GM12872 (cell line): ENCODE measurements at regions not wholly inside any gene's neighbourhood (a gene's known extent, or its start where the extent isn't known, plus 50 kb on each side); places are given as distances from the start of the nearest gene placed in this dataset.

ENCODE experiments used
- CTCF ChIP-seq: IDR thresholded peaks from 3 replicates; pipeline ENCODE4 v1.5.1; 2011; ENCODE audit warnings: low read depth, mild to moderate bottlenecking, low read length, moderate library complexity; ENCODE audit not compliant: insufficient read depth

- no peak for TF ChIP-seq CTCF
Observed at GRCh38 chr5:10031817-10032216, 217.9 kb downstream of the ATPSCKMT start.

DNA sequence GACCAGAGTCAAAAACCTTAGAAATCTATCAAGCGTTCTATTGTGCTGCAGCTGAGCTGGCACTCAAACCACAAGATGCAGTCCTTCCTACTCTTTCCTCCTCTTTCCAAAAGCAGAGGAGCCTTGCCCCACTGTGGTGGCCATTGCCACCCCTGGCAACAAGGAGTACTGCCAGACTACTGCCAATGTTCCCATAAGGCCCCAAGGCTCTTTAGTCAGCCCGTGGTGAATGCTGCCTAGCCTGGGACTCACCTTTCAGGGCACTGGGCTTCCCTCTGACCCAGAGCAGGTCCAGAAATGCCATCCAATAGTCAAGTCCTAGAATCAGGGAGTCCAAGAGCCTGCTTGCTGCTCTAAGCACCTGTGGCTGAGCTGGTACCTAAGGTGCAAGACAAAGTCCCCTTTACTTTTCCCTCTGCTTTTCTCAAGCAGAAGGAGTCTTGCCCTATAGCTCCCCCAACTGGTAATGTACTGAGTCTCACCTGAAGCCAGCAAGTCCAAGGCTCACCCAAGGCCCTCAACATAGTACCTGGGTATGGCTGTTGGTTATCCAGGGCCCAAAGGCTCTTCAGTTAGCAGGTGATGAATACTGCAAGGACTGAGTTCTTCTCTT, 219.4 kb downstream of the ATPSCKMT start:
- peak; percentile 42; the same call in 2 of the 3 replicates for TF ChIP-seq CTCF

DNA sequence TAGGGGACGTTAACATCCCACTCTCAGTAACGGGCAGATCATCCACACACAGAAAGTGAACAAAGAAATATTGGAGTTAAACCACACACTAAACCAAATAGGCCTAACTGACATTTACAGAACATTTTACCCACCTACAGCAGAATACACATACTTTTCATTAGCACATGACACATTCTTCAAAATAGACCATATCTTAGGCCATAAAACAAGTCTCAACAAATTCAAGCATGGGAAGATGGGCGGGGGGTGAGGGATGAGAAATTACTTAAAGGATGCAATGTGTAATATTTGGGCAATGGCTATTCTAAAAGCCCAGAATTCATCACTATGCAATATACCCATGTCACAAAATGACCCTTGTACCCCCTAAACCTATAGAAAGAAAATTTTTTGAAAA, 226.2 kb downstream of the ATPSCKMT start:
- TF ChIP-seq CTCF, result no peak

- TF ChIP-seq CTCF, result no peak
Observed at GRCh38 chr5:10021248-10021647, 228.4 kb downstream of the ATPSCKMT start.

DNA sequence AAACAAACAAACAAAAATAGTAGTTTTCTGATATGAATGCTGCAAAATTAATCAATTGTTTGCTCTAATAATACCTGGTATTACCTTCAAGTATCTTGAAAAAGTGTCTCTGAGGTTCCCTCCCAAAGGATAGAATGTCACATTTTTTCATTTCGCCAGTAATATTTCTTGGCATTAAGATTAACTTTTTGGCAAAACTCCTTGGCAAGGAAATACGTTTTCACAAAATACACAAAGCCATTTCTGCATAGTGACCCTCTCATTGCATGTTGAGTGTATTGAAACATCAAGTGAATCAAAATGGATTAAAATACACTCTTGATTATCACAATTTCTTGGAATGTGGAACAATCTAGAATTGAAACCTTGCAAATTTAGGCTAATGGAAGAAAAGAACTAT, 230.5 kb downstream of the ATPSCKMT start:
- TF ChIP-seq CTCF, result no peak

- TF ChIP-seq CTCF, result no peak
Observed at GRCh38 chr5:10018201-10019069, 231.3 kb downstream of the ATPSCKMT start.

GRCh38 chr5:10017786-10018185, 231.9 kb downstream of the ATPSCKMT start:
- TF ChIP-seq CTCF, result no peak
